DMS 273 (cell line): ENCODE measurements at regions not wholly inside any gene's neighbourhood (a gene's known extent, or its start where the extent isn't known, plus 50 kb on each side); places are given as distances from the start of the nearest gene placed in this dataset.
"Not testable (repeated sequence)": the region's sequence is repeated elsewhere in the genome, so short reads cannot be mapped to it uniquely, and the experiment has no call there.

Experiments
- DNase-seq: peaks from one replicate; lab custom pipeline; 2025; ENCODE audit not compliant: unreplicated experiment; lab: John Stamatoyannopoulos, UW

GRCh38 chr2:111250448-111251030 is 129.8 kb downstream of the BCL2L11 start:
- DNase-seq = no peak

GRCh38 chr2:111251711-111252110 is 131.0 kb downstream of the BCL2L11 start:
- no peak for DNase-seq

- DNase-seq = no peak
Measured at GRCh38 chr2:111252436-111252835, 131.7 kb downstream of the BCL2L11 start.

- not testable (repeated sequence) for DNase-seq
Measured at GRCh38 chr2:111254916-111255315, 134.2 kb downstream of the BCL2L11 start.

GRCh38 chr2:111256628-111257027 is 135.9 kb downstream of the BCL2L11 start:
- not testable (repeated sequence) for DNase-seq

- DNase-seq = not testable (repeated sequence)
Measured at GRCh38 chr2:111257607-111258006, 136.9 kb downstream of the BCL2L11 start.

DNA sequence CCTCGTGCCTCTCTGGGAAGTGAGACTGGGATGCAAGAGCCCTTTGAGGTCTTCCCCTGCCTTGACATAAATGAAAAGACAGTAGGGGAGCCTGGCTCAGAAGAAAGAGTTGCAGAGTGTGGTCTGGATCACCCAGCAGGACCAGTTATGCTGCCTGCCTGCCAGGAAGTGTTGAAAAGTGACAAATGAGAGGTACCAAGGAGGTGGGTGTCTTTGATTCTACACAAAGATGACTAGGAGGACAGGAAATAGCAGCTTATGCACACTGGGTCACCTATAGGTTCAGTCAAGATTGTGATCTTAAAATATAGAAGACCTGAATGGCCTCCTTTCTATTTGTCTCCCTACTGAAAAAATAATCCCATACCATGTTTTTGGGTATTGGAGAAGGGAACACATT is 137.6 kb downstream of the BCL2L11 start:
- not testable (repeated sequence) for DNase-seq

GRCh38 chr2:111262627-111263379 is 142.1 kb downstream of the BCL2L11 start:
- DNase-seq = not testable (repeated sequence)

DNA sequence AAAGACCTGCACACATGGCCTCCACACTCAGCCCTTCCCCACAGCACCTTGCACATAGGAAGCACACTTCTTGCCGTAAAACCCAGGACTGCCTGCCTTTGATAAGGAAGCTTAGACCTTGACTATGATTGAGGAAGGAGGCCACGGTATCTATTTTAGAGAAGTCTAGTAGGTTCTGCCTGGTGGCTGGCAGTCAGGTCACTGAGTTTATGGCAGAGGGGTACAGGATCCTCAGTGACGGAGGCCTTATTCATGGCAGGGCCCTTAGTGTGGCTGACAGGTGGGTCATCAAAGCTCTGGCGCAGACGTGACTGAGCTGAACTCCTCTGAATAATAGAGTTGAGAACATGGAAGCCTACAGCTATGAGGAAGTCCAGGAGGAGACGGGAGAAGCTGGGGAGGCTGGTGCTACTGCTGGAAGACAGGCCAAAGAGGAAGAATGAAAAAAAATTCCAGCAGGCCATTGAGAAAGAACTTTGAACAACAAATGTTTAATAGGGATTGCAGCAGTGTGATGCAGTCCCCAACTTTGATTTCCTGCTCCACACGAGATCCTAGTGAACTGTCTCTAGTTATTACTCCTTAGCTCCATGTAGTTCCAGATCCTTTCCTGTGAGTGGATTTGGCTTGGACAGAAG is 142.8 kb downstream of the BCL2L11 start:
- DNase-seq = not testable (repeated sequence)

DNA sequence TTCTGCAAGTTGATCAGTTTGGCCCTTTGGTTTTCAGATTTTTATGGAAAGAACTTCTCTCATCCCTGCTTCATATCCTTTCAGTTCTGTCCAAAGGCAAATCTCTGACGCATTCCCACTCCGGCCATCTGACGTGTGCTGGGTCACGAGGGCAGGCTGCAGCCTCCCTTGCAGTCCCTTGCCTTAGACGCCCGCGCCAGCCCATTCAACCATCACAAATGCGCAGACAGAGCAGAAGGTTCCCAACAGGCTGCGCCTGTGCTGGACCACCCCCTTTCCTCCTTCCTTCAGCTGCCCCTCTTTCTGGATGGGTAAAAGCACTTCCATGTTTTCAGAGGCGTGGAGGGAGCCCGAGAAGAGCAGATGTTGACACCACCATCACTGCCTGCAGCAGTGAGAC is 144.2 kb downstream of the BCL2L11 start:
- DNase-seq = not testable (repeated sequence)

- not testable (repeated sequence) for DNase-seq
Measured at GRCh38 chr2:111266556-111266955, 145.8 kb downstream of the BCL2L11 start.

DNA sequence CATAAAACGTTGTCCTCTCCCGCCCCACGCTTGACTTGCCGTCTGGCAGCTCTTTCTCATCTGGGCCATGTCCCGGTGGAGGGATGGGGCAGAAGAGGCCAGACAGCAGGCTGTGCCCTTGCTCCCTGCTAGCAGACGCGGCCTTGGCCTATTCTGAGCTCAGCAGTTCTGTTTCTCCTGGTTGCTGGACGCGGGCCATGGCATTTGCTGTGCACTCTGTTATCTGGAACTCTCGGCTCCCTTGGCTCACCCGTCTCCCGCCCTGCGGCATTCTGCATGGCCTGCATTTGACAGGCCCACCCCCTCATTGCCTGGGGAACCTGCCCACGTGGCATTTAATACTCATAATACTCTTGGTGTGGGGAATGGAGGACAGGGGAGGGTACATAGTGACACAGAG is 146.3 kb downstream of the BCL2L11 start:
- DNase-seq = not testable (repeated sequence)

GRCh38 chr2:111269761-111270323 is 149.1 kb downstream of the BCL2L11 start:
- not testable (repeated sequence) for DNase-seq

DNA sequence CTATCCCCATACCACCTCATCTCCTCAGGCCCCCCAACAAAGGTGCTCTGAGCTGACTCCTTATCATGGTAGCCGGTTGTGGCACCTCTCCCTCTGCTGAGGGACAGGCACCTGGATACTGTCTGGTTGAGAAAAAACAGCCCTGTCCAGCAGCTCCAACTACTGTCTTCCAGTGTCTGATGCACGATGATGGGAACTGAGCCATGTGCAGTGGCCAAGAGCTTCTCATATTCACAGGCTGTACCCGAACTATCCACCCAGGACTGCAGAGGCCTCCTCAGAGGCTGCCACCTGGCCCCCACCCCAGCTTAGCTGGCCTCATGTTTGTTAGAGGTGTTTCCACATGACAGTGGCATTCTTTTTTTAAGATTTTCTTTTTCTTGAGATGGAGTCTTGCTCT is 149.9 kb downstream of the BCL2L11 start:
- DNase-seq = not testable (repeated sequence)

GRCh38 chr2:111271647-111272304 is 151.1 kb downstream of the BCL2L11 start:
- DNase-seq = not testable (repeated sequence)

GRCh38 chr2:111273007-111273406 is 152.3 kb downstream of the BCL2L11 start:
- not testable (repeated sequence) for DNase-seq

DNA sequence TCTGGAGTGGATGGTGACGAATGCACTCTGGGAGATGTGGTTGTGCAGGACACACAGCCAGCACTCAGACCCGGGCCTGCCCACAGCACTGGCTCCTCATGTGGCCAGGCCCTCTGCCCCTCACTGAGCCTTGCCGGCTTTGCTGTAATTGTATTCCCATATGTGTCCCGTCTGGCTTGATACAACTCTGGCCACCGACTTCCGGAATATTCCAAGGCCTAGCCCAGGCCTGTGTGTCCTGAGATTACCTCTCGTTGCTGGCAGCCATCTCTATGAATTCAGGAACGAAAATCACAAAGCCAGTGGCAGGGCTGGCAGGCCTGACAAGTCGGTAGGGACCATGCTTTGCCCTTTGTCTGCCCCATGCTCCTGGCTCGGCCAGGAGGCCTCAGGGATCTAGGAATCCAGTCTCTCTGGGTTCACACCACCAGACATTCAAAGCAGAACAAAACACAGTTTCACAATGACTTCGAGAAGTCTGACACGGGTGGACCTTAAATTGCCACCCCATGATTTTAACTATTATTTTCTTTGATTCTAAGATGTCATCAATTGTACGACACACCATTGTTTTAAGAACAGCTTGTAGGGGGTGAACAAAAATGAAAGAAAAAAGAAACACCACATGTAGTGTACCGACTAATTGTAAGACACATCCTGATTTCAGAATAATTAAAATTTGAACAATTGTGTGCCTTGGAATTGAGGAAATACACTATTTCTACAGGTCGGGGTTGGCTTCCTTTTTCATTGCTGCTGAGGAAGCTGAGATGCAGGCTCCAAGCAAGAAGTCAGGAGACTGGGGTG is 154.5 kb downstream of the BCL2L11 start:
- DNase-seq = not testable (repeated sequence)

GRCh38 chr2:111275854-111276171 is 155.1 kb downstream of the BCL2L11 start:
- not testable (repeated sequence) for DNase-seq

DNA sequence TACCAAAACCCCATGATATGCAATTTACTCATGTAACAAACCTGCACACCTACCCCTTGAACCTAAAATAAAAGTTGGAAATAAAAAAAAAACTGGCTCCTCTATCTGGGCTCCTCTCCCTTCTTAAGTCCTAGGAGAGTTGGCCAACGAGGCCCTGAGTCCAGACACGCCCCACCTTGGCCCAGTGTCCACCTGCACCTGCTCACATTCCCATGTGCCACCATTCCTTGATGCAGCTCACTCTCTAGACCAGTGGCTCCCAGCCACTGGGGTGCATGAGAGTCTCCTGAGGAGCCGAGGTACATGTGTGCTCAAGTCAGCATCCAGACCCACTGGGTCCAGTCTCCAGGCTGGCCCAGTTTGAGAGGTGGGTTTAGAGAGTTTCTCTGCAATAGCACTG is 157.4 kb downstream of the BCL2L11 start:
- not testable (repeated sequence) for DNase-seq

DNA sequence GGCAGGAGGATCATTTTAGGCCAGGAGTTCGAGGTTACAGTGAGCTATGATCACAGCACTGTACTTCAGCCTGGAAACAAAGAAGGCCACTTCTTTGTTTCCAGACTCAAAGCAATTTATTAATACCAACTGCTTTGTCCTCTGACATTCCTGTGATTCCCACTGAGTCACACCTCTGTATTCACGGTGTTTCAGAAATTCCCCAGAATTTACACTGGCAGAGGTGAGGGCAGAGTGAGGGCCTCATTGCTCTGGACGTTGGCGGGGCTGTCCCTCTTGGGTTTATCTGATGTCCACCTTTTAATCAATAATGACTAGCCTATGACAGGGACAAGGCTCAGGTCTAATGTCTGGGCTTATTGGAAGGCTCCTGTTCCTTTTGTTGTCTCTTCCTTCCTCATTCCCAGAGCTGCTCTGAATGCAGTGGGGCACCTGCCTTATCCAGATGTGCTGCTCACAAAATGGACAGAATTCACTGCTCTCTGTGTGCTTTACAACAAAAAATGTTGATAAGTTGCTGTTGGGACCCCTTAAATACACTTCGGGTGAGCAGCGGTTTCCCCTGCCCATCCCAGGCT is 160.1 kb downstream of the BCL2L11 start:
- DNase-seq = not testable (repeated sequence)
